Gastrocnemius medialis (tissue), 4 donors: ENCODE measurements at regions not wholly inside any gene's neighbourhood (a gene's known extent, or its start where the extent isn't known, plus 50 kb on each side); places are given as distances from the start of the nearest gene placed in this dataset.
A peak's percentile ranks its signal among the peaks of the same experiment; 100 is the strongest.

Experiments used
- ATAC-seq, 2 donors: fragments of 150-250 bp; one replicate each; pipeline ENCODE4 v1.9.1; 2016
- DNase-seq, 2 donors: peaks; one replicate each; pipeline ENCODE4 v3.0.0-alpha.2; 2019
- H3K27ac ChIP-seq, 4 donors: fragments of 200-600 bp; sonication (generic); 1 replicate in 1 of 4; 2 replicates in 3 of 4; pipeline ENCODE4 v1.5.1; 2016 to 2018; ENCODE audit warnings: mild to moderate bottlenecking in 2 of 4, moderate library complexity in 1 of 4
- H3K27me3 ChIP-seq, 3 donors: fragments of 200-600 bp; sonication (generic) in 2 of 3; 1 replicate in 1 of 3; 2 replicates in 2 of 3; pipeline versions ENCODE4 v1.5.1 to v1.6.0; 2016 to 2019; ENCODE audit warnings: mild to moderate bottlenecking in 1 of 3, moderate library complexity in 1 of 3
- H3K36me3 ChIP-seq, 2 donors: fragments of 200-600 bp; sonication (generic) in 1 of 2; one replicate each; pipeline ENCODE4 v1.5.1; 2017 to 2018
- H3K4me1 ChIP-seq, 2 donors: fragments of 200-600 bp; sonication (generic) in 1 of 2; one replicate each; pipeline ENCODE4 v1.5.1; 2016 to 2017; ENCODE audit warnings: mild to moderate bottlenecking in 2 of 2
- H3K4me3 ChIP-seq, 4 donors: fragments of 200-600 bp; sonication (generic) in 3 of 4; 1 replicate in 1 of 4; 2 replicates in 3 of 4; pipeline ENCODE4 v1.5.1; 2016 to 2019; ENCODE audit warnings: mild to moderate bottlenecking in 2 of 4
- H3K9me3 ChIP-seq, 3 donors: fragments of 200-600 bp; sonication (generic) in 2 of 3; 1 replicate in 1 of 3; 2 replicates in 2 of 3; pipeline ENCODE4 v1.5.1; 2016 to 2019
- CTCF ChIP-seq, 5 experiments: fragments of 450-650 bp in 3 of 5; fragments of 200-600 bp in 2 of 5; sonication (generic) in 2 of 5; IDR thresholded peaks in 4 of 5; conservative IDR thresholded peaks in 1 of 5; 1 replicate in 4 of 5; 2 replicates in 1 of 5; pipeline ENCODE4 v1.5.1; 2016 to 2019; ENCODE audit warnings: antibody characterized with exemption in 5 of 5, mild to moderate bottlenecking in 3 of 5, moderate library complexity in 3 of 5
- POLR2A ChIP-seq, 2 donors: fragments of 450-650 bp; IDR thresholded peaks; one replicate each; pipeline ENCODE4 v1.6.1; 2017; ENCODE audit warnings: antibody characterized with exemption in 2 of 2, mild to moderate bottlenecking in 2 of 2, moderate library complexity in 2 of 2
- in situ Hi-C, 4 donors: fragments of 200-750 bp; cut with MboI; loops; one replicate each; pipeline versions ENCODE4 v1.15.0 to v1.8.0; 2017; ENCODE audit warnings: low sequenced_read_pairs in 4 of 4
- intact Hi-C: fragments of 100-400 bp; cut with DNase I; formaldehyde crosslinking; loops from one replicate; pipeline ENCODE4 v1.15.1; 2023; ENCODE audit warnings: low total_unique reads

- Histone ChIP-seq H3K27ac (no peak overlapping the region), H3K9me3 (no peaks in the 10 kb centered on the region), H3K27me3 (no peaks in the 10 kb centered on the region), H3K36me3 (no peaks in the 10 kb centered on the region), H3K4me3 (no peak overlapping the region), H3K4me1 (no peaks in the 10 kb centered on the region)
- in situ Hi-C loops (no loop called here), intact Hi-C loops (no loop called here)
- TF ChIP-seq POLR2A (IDR thresholded peaks at IDR 0.05) (no peak), CTCF (IDR thresholded peaks at IDR 0.05 in 4 of 5, conservative IDR thresholded peaks at IDR 0.05 in 1 of 5) (no peak)
- ATAC-seq: peak; percentile 69 to 84
- peak; percentile 18 to 62 for DNase-seq
Observed at GRCh38 chr7:84677117-84677732, 482.6 kb upstream of the SEMA3A start.

- Histone ChIP-seq H3K4me1 (no peaks in the 10 kb centered on the region), H3K27ac (no peak overlapping the region), H3K4me3 (no peak overlapping the region), H3K9me3 (no peaks in the 10 kb centered on the region), H3K27me3 (no peaks in the 10 kb centered on the region), H3K36me3 (no peaks in the 10 kb centered on the region)
- DNase-seq (no peak), ATAC-seq (no peak)
- TF ChIP-seq POLR2A (IDR thresholded peaks at IDR 0.05) (no peak), CTCF (IDR thresholded peaks at IDR 0.05 in 4 of 5, conservative IDR thresholded peaks at IDR 0.05 in 1 of 5) (no peak)
- intact Hi-C loops (no loop called here), in situ Hi-C loops (no loop called here)
Observed at GRCh38 chr7:84675633-84676034, 481.0 kb upstream of the SEMA3A start.

- H3K27ac ChIP-seq: no peak overlapping the region
- ATAC-seq (no peak), DNase-seq (no peak)
- intact Hi-C loops (no loop called here), in situ Hi-C loops (no loop called here)
- no peak overlapping the region for H3K4me3 ChIP-seq
- H3K27me3 ChIP-seq: no peaks in the 10 kb centered on the region
- TF ChIP-seq POLR2A (IDR thresholded peaks at IDR 0.05): no peak
- TF ChIP-seq CTCF (IDR thresholded peaks at IDR 0.05 in 4 of 5, conservative IDR thresholded peaks at IDR 0.05 in 1 of 5): no peak
- H3K36me3 ChIP-seq: no peaks in the 10 kb centered on the region
- H3K4me1 ChIP-seq: no peaks in the 10 kb centered on the region
- no peaks in the 10 kb centered on the region for H3K9me3 ChIP-seq
Observed at GRCh38 chr7:84674236-84674913, 479.8 kb upstream of the SEMA3A start.

- H3K4me3 ChIP-seq: no peak overlapping the region
- H3K27me3 ChIP-seq: no peaks in the 10 kb centered on the region
- no peaks in the 10 kb centered on the region for H3K36me3 ChIP-seq
- no peaks in the 10 kb centered on the region for H3K9me3 ChIP-seq
- in situ Hi-C loops (no loop called here), intact Hi-C loops (no loop called here)
- TF ChIP-seq CTCF (IDR thresholded peaks at IDR 0.05 in 4 of 5, conservative IDR thresholded peaks at IDR 0.05 in 1 of 5): no peak
- no peak for TF ChIP-seq POLR2A (IDR thresholded peaks at IDR 0.05)
- ATAC-seq (no peak), DNase-seq (no peak)
- no peaks in the 10 kb centered on the region for H3K4me1 ChIP-seq
- no peak overlapping the region for H3K27ac ChIP-seq
Observed at GRCh38 chr7:84669177-84669732, 474.7 kb upstream of the SEMA3A start.
